OCI-LY7 (cell line): ENCODE measurements at regions not wholly inside any gene's neighbourhood (a gene's known extent, or its start where the extent isn't known, plus 50 kb on each side); places are given as distances from the start of the nearest gene placed in this dataset.

ENCODE experiments used
- CTCF ChIP-seq: fragments of 200-600 bp; sonication (generic); conservative IDR thresholded peaks from 2 replicates; pipeline ENCODE4 v1.5.1; 2014; ENCODE audit warnings: mild to moderate bottlenecking, antibody characterized with exemption, low read length, moderate library complexity, mixed read lengths
- EZH2phosphoT487 ChIP-seq: fragments of 200-600 bp; sonication (generic); IDR thresholded peaks from 2 replicates; pipeline ENCODE4 v1.6.1; 2018; ENCODE audit warnings: low read depth, borderline replicate concordance, mild to moderate bottlenecking, mixed run types, antibody characterized with exemption, low read length, moderate library complexity, mixed read lengths

DNA sequence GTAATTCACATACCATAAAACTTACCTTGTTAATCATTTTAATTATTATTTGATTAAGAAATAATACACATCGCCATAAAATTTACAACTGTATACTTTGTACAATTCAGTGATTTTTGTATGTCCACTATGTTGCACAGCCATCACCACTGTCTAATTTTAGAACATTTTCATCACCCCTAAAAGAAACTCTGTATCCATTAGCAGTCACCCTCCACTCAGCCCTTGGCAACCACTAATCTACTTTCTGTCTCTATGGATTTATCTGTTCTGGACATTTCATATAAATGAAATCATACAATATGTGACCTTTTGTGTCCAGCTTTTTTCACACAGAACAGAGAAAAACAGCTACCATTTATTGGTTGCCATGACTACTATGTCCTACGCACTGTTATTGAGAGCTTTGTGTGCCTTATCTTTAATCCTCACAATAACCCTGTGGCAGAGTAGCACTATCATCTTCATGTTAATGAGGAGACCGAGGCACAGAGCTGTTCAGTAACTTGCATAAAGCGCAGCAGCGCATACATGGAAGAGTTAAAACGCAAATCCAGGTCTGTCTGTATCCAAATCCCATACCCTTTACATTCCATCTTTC lies 64.6 kb upstream of the PAGE1 start:
- TF ChIP-seq CTCF (no peak), EZH2phosphoT487 (no peak)
